GM12878 (cell line): ENCODE measurements at regions not wholly inside any gene's neighbourhood (a gene's known extent, or its start where the extent isn't known, plus 50 kb on each side); places are given as distances from the start of the nearest gene placed in this dataset.

Source experiments
- ATAC-seq: fragments of 200-7000 bp; cut with Tn5 transposase; 3 replicates; pipeline ENCODE4 v1.9.1; 2020; ENCODE audit warnings: mild to moderate bottlenecking, moderate library complexity
- BruUV-seq: library from RNA; stranded (reverse); fragments of 400-500 nt; replicated peaks from 2 replicates; lab custom pipeline; 2021; lab: Mats Ljungman, UMichigan
- CTCF ChIA-PET: fragments of 300-600 bp; sonication (Branson Sonifier 250); formaldehyde crosslinking; extraction: SDS; loops from one replicate; lab custom pipeline; 2021; ENCODE audit warnings: inconsistent platforms; lab: Yijun Ruan, JAX
- POLR2A ChIA-PET: fragments of 350-600 bp; formaldehyde crosslinking; extraction: SDS; loops from one replicate; lab custom pipeline; 2021; ENCODE audit warnings: inconsistent platforms; lab: Charles Lee
- RAD21 ChIA-PET: fragments of 300-600 bp; sonication (Branson Sonifier 250); formaldehyde crosslinking; loops from one replicate; lab custom pipeline; 2023; ENCODE audit warnings: antibody characterized with exemption; ENCODE audit not compliant: unreplicated experiment; lab: Charles Lee
- SMC1A ChIA-PET: fragments of 300-600 bp; sonication (Branson Sonifier 250); formaldehyde crosslinking; loops from one replicate; lab custom pipeline; 2023; ENCODE audit not compliant: unreplicated experiment, uncharacterized antibody; lab: Charles Lee
- DNase-seq: peaks from one replicate; pipeline ENCODE4 v3.0.0-alpha.2; 2011; ENCODE audit warnings: low read depth, low spot score
- FAIRE-seq: peaks from 3 replicates; lab custom pipeline; 2011; peaks lifted over from hg19 to GRCh38; lab: Jason Lieb, UNC
- H2AFZ ChIP-seq: 2 replicates; pipeline ENCODE4 v1.6.0; 2011; ENCODE audit warnings: low read depth, low read length, control low read depth; ENCODE audit not compliant: control insufficient read depth
- H3K27ac ChIP-seq: 2 replicates; pipeline ENCODE4 v1.5.1; 2011; ENCODE audit warnings: control low read depth; ENCODE audit not compliant: control insufficient read depth, insufficient read depth
- H3K27me3 ChIP-seq, 2 experiments: replicated peaks in 1 of 2; 2 replicates each; pipeline versions ENCODE4 v1.6.0 to v1.6.1; 2011; ENCODE audit warnings: low read length in 1 of 2; ENCODE audit not compliant: control insufficient read depth in 2 of 2, insufficient read depth in 2 of 2
- H3K36me3 ChIP-seq, 2 experiments: 2 replicates each; pipeline ENCODE4 v1.5.1; 2011; ENCODE audit warnings: low read length in 1 of 2; ENCODE audit not compliant: control insufficient read depth in 2 of 2, insufficient read depth in 2 of 2
- H3K4me1 ChIP-seq: 2 replicates; pipeline ENCODE4 v1.6.1; 2011; ENCODE audit warnings: mild to moderate bottlenecking, low read length, moderate library complexity, mixed read lengths; ENCODE audit not compliant: control insufficient read depth, insufficient read depth
- H3K4me2 ChIP-seq: 2 replicates; pipeline ENCODE4 v1.6.0; 2011; ENCODE audit warnings: control low read depth; ENCODE audit not compliant: control insufficient read depth, insufficient read depth
- H3K4me3 ChIP-seq: fragments of 200-600 bp; sonication (generic); 2 replicates; pipeline ENCODE4 v1.5.1; 2016
- H3K79me2 ChIP-seq: 2 replicates; pipeline ENCODE4 v1.6.0; 2011; ENCODE audit warnings: low read length; ENCODE audit not compliant: control insufficient read depth, insufficient read depth
- H3K9ac ChIP-seq: 2 replicates; pipeline ENCODE4 v1.8.0; 2011; ENCODE audit warnings: low read length, control low read depth, mixed read lengths; ENCODE audit not compliant: control insufficient read depth, insufficient read depth
- H3K9me3 ChIP-seq: replicated peaks from 3 replicates; pipeline ENCODE4 v1.5.1; 2011; ENCODE audit warnings: mild to moderate bottlenecking, low read length; ENCODE audit not compliant: control insufficient read depth, insufficient read depth
- H4K20me1 ChIP-seq: 2 replicates; pipeline ENCODE4 v1.6.0; 2011; ENCODE audit not compliant: control insufficient read depth, insufficient read depth
- CBX3 ChIP-seq: fragments of 200-600 bp; sonication (generic); IDR thresholded peaks from 2 replicates; pipeline ENCODE4 v1.6.1; 2016; ENCODE audit warnings: low read depth, borderline replicate concordance
- CTCF ChIP-seq, 3 experiments: IDR thresholded peaks in 2 of 3; conservative IDR thresholded peaks in 1 of 3; 2 replicates each; pipeline ENCODE4 v1.5.1; 2011; ENCODE audit warnings: low read depth in 3 of 3, low read length in 3 of 3, mild to moderate bottlenecking in 3 of 3, control low read depth in 2 of 3, moderate library complexity in 2 of 3, inconsistent platforms in 1 of 3, mixed read lengths in 1 of 3; ENCODE audit not compliant: control insufficient read depth in 2 of 3, insufficient read depth in 1 of 3; ENCODE audit errors: extremely low read depth in 1 of 3
- E2F4 ChIP-seq: IDR thresholded peaks from 2 replicates; pipeline ENCODE4 v1.6.1; 2012; ENCODE audit warnings: low read depth, low read length, improper control_type of control experiment
- EGR1 ChIP-seq, 2 experiments: IDR thresholded peaks; 1 replicate in 1 of 2; 2 replicates in 1 of 2; pipeline ENCODE4 v1.6.1; 2011 to 2012; ENCODE audit warnings: low read depth in 2 of 2, low read length in 2 of 2, borderline replicate concordance in 1 of 2, mild to moderate bottlenecking in 1 of 2, moderate library complexity in 1 of 2
- NFXL1 ChIP-seq: fragments of 450-650 bp; IDR thresholded peaks from 2 replicates; pipeline ENCODE4 v1.6.1; 2017; ENCODE audit warnings: antibody characterized with exemption, mild to moderate bottlenecking, borderline replicate concordance
- NKRF ChIP-seq: fragments of 450-650 bp; conservative IDR thresholded peaks from 2 replicates; pipeline ENCODE4 v1.6.1; 2017; ENCODE audit warnings: mild to moderate bottlenecking, moderate library complexity
- NR2C2 ChIP-seq: IDR thresholded peaks from 2 replicates; pipeline ENCODE4 v1.6.1; 2011; ENCODE audit warnings: borderline replicate concordance, low read depth; ENCODE audit not compliant: control insufficient read depth, insufficient read length
- PKNOX1 ChIP-seq: fragments of 450-650 bp; IDR thresholded peaks from 2 replicates; pipeline ENCODE4 v1.6.1; 2016; ENCODE audit warnings: mild to moderate bottlenecking
- RBBP5 ChIP-seq: fragments of 200-600 bp; sonication (generic); conservative IDR thresholded peaks from 2 replicates; pipeline ENCODE4 v1.6.1; 2016
- WGBS: methylation state at CpG from one replicate; pipeline ENCODE4 v1.1.6; 2016; ENCODE audit warnings: low lambda C conversion rate; ENCODE audit not compliant: insufficient replicate concordance, insufficient coverage; ENCODE audit errors: missing lambda C conversion rate; 5-methylcytosine and 5-hydroxymethylcytosine counted together
- in situ Hi-C: fragments of 300-500 bp; cut with MboI; formaldehyde crosslinking; loops from 9 replicates; pipeline ENCODE4 v1.14.3; 2018; ENCODE audit warnings: mixed read lengths
- intact Hi-C: fragments of 100-400 bp; cut with micrococcal nuclease; formaldehyde crosslinking; loops from one replicate; pipeline ENCODE4 v1.14.2; 2022; ENCODE audit not compliant: unreplicated experiment

- peak; percentile 25 to 44 (median 31); a peak in 3 of 6 replicates for TF ChIP-seq CTCF (IDR thresholded peaks at IDR 0.05 in 2 of 3, conservative IDR thresholded peaks at IDR 0.05 in 1 of 3; ENCODE audit: control insufficient read depth in 2 of 3, extremely low read depth in 1 of 3, insufficient read depth in 1 of 3, low read depth in 3 of 3, low read length in 3 of 3)
- no peak for TF ChIP-seq CBX3
- TF ChIP-seq, all 136 proteins: peak for 1
- Histone ChIP-seq H3K79me2 (no peaks in the 10 kb centered on the region), H3K4me2 (no peak overlapping the region), H3K9ac (no peak overlapping the region), H2AFZ (no peak overlapping the region), H3K4me3 (no peak overlapping the region), H4K20me1 (no peaks in the 10 kb centered on the region), H3K36me3 (no peaks in the 10 kb centered on the region), H3K27me3 (no peaks in the 10 kb centered on the region), H3K9me3 (no peaks in the 10 kb centered on the region; the same call in 2 of the 3 replicates), H3K4me1 (no peaks in the 10 kb centered on the region), H3K27ac (no peak overlapping the region)
- ATAC-seq (no peak), DNase-seq (no peak), FAIRE-seq (no peak)
- intact Hi-C loops (no loop called here), in situ Hi-C loops (no loop called here)
- 33% methylated on average over 22 of the region's 22 CpGs for WGBS
- CTCF ChIA-PET = no interaction called here
- POLR2A ChIA-PET = no interaction called here
- no TSS peak for BruUV-seq
- RAD21 ChIA-PET = no interaction called here
- SMC1A ChIA-PET = no interaction called here
These were observed 427.9 kb downstream of the ZNF536 start for GRCh38 chr19:30799865-30800755.

- intact Hi-C loops = no loop called here
- RAD21 ChIA-PET = interaction anchor here (0.5 kb wide), 1 partner anchor 12 kb away, joined by 4 read pairs; no protein-coding TSS in a partner anchor
- FAIRE-seq = no peak
- TF ChIP-seq NKRF (no peak), EGR1 (IDR thresholded peaks at IDR 0.05; ENCODE audit: borderline replicate concordance in 1 of 2, low read depth in 2 of 2, low read length in 2 of 2) (no peak), NFXL1 (no peak), E2F4 (no peak), NR2C2 (no peak), RBBP5 (no peak), PKNOX1 (no peak)
These were observed 423.5 kb downstream of the ZNF536 start for GRCh38 chr19:30795727-30796126.

More at GRCh38 chr19:30795727-30796126, 423.5 kb downstream of the ZNF536 start:
- 37% methylated on average over 5 of the region's 5 CpGs for WGBS
- no TSS peak for BruUV-seq
- Histone ChIP-seq H3K27ac (no peak overlapping the region), H3K4me2 (no peak overlapping the region), H3K79me2 (no peaks in the 10 kb centered on the region), H3K4me3 (no peak overlapping the region), H3K36me3 (no peaks in the 10 kb centered on the region), H3K9me3 (no peaks in the 10 kb centered on the region; the same call in 2 of the 3 replicates), H2AFZ (no peak overlapping the region), H3K27me3 (no peaks in the 10 kb centered on the region), H3K4me1 (no peaks in the 10 kb centered on the region), H3K9ac (no peak overlapping the region), H4K20me1 (no peaks in the 10 kb centered on the region)
- DNase-seq (no peak), ATAC-seq (no peak)
- ChIA-PET SMC1A (no interaction called here), CTCF (no interaction called here), POLR2A (no interaction called here)
- in situ Hi-C loops = no loop called here
